ENCODE measurements at regions not wholly inside any gene's neighbourhood (a gene's known extent, or its start where the extent isn't known, plus 50 kb on each side); places are given as distances from the start of the nearest gene placed in this dataset.

DNA sequence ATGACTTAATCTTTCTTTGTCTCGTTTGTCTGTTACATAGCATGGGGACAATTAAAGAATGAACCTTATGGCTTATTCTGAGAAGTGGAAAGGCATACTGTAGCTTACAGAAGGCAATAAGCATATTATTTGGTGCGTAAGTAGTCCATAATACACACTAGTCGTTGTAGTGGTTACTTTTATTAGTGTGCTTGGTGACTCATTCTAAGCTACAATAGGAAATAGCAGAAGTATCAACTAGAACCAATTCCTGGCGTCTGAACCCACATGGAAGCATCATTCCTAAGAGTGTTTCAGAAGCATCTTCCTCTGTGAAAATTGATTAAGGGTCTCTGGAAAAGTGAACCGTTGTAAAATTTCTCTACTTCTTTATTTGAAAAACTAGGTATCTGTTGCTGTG, 777.8 kb upstream of the EEF2KMT start:
- TF ChIP-seq, protein P1, sequence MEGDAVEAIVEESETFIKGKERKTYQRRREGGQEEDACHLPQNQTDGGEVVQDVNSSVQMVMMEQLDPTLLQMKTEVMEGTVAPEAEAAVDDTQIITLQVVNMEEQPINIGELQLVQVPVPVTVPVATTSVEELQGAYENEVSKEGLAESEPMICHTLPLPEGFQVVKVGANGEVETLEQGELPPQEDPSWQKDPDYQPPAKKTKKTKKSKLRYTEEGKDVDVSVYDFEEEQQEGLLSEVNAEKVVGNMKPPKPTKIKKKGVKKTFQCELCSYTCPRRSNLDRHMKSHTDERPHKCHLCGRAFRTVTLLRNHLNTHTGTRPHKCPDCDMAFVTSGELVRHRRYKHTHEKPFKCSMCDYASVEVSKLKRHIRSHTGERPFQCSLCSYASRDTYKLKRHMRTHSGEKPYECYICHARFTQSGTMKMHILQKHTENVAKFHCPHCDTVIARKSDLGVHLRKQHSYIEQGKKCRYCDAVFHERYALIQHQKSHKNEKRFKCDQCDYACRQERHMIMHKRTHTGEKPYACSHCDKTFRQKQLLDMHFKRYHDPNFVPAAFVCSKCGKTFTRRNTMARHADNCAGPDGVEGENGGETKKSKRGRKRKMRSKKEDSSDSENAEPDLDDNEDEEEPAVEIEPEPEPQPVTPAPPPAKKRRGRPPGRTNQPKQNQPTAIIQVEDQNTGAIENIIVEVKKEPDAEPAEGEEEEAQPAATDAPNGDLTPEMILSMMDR (conservative IDR thresholded peaks at IDR 0.05; ENCODE audit: low read depth, low read length) = no peak
- DNase-seq (ENCODE audit: low read depth) = no peak
- no peak overlapping the region for H3K4me3 ChIP-seq (ENCODE audit: low read depth, low read length)

DNA sequence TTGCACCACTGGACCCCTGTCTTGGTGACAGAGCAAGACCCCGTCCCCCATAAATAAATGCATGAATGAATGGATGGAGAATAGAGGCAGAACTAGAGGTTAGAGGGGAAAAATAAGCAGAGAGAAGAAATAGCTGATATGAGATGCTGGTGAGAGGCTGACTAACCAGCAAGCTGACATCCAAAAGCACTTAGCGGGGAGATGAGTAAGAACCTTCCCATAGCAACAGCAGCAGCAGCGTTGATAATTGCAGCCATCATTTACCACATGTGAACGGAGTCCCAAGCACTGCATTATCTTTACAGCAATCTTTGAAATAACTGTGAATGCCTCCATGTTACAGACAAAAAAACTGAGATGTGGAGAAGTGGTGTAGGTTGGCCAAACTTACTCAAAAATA, 777.3 kb upstream of the EEF2KMT start:
- TF ChIP-seq, protein P1 (conservative IDR thresholded peaks at IDR 0.05; ENCODE audit: low read depth, low read length) = no peak
- no peak overlapping the region for H3K4me3 ChIP-seq (ENCODE audit: low read depth, low read length)
- DNase-seq (ENCODE audit: low read depth) = no peak

DNA sequence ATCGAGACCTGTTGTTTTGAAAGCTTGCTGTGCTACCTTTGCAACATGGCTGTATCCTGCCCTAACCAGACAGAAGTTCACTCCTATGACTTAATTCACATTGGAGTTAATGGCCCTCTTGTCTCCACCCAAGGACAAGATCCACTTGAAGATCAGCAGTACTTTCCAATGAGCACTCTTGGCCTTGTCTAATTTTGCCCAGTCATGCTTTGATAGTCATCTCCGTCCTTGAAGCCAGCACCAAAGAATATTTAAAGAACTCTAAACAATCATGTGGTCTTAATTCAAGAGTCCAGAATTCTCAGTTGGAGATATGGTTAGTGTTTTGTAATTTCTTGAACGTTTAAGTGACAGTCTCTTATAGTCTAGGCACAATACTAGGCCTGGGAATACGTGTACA, 775.6 kb upstream of the EEF2KMT start:
- no peak for DNase-seq (ENCODE audit: low read depth)
- TF ChIP-seq, protein P1 (conservative IDR thresholded peaks at IDR 0.05; ENCODE audit: low read depth, low read length) = no peak
- no peak overlapping the region for H3K4me3 ChIP-seq (ENCODE audit: low read depth, low read length)

DNA sequence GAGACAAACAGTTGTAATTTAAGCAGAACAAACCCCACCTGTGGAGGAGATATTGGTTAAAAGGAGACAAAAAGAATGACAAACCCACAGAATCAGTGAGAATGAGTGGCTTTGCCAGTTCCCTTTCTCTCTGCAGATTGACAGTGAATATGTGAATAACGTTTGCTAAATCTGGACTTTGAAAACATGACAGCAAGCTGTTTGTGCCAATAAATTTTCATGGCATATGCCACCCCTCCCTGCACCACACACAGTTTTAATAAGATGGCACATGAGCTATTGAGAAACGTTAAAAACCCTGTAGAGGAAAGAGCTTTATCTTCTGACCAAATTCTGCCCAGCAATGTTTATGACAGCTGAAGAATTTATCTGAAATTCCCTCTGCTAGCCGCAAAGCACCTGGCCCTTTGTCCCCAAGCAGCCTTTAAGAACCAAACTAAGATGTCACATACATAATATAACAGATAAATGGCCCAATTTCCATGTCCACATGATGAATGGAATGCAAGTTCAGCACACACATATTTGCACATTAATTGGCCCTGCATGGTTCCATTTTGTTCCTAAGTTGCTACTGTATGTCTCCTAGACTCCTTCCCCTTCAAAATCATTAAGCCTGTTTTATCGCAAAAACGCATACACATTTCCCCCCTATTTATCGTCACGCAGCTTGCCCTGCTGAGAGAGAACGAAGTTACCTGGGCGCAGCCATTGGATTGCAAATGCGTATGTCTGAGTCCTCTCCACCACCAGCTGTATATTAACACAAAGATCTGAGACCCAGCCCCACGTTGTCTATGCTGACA, 773.5 kb upstream of the EEF2KMT start:
- no peak overlapping the region for H3K4me3 ChIP-seq (ENCODE audit: low read depth, low read length)
- DNase-seq (ENCODE audit: low read depth) = no peak
- TF ChIP-seq, protein P1 (conservative IDR thresholded peaks at IDR 0.05; ENCODE audit: low read depth, low read length) = no peak

DNA sequence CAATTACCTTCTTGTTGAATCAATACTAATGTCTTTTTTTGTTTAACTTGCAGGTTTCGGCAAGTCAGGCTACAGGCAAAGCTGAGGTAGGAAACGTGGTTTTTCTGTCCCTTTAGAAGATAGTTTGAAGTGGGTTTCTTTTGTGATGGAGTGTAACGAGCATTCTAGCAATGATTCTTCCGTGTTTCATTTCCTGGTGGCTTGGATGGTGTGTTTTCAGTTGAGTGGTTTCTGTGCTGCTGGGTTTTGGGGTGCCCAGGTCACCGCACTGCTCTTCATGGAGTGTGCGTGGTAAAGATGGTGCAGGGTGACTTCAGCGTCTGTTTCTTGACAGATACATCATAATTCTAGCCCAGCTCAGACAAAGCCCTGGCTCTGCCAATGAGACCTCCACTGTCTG, 769.7 kb upstream of the EEF2KMT start:
- TF ChIP-seq, protein P1 (conservative IDR thresholded peaks at IDR 0.05; ENCODE audit: low read depth, low read length) = no peak
- no peak for DNase-seq (ENCODE audit: low read depth)

DNA sequence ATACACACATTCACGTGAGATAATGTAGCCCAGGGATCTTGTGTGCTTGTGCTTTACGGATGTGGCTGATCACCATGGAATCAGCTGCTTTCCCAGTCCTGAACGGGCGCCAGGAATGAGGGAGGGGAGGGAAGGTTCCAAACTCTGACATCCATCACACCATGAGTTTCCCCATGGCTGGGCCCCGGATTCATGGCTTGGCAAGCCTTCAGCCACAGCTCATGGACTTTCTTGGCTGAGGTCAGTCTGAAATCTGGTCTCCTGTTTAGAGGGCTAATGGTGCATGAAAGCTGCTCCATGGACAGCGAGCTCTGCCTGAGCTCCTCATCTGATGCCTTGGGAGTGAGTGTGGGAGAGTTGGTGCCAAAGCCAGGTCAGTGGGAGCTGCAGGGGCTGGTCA, 767.6 kb upstream of the EEF2KMT start:
- no peak overlapping the region for H3K4me3 ChIP-seq (ENCODE audit: low read depth, low read length)
- TF ChIP-seq, protein P1 (conservative IDR thresholded peaks at IDR 0.05; ENCODE audit: low read depth, low read length) = no peak
- no peak for DNase-seq (ENCODE audit: low read depth)

More for the DNA sequence above, 769.7 kb upstream of the EEF2KMT start:
- no peak overlapping the region for H3K4me3 ChIP-seq (ENCODE audit: low read depth, low read length)

DNA sequence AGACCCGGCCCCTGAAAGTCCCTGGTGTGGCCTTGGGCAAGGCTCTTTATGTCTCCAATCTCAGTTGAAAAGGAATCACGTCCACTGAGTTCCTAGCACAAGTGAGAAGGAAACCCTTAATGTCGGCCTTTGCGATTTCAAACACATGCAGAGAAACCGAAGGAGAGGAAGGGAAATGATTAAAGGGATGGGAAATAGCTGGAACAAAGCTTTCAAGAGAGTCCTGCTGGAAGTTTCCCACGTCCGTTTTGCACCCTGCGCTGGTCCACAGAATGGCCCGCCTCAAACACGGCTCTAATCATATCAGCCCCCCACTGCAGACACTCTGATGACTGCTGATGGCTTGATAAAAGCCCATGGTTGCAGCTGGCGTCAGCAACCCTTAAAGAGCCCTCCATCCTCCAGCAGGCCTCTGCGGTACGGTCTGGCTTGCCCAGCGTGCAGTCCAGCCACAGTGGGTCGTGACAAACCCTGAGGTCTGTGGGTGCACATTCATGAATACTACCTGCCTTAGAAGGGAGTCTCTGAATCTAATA, 765.5 kb upstream of the EEF2KMT start:
- no peak for DNase-seq (ENCODE audit: low read depth)
- TF ChIP-seq, protein P1 (conservative IDR thresholded peaks at IDR 0.05; ENCODE audit: low read depth, low read length) = no peak

More for the DNA sequence above, 765.5 kb upstream of the EEF2KMT start:
- H3K4me3 ChIP-seq (ENCODE audit: low read depth, low read length) = no peak overlapping the region
